IPS DF 4.7 (cell line): ENCODE measurements at regions not wholly inside any gene's neighbourhood (a gene's known extent, or its start where the extent isn't known, plus 50 kb on each side); places are given as distances from the start of the nearest gene placed in this dataset.

Experiments used
- DNase-seq: peaks from one replicate; pipeline ENCODE4 v3.0.0-alpha.2; 2013; ENCODE audit warnings: low spot score; ENCODE audit errors: extremely low read depth

GRCh38 chr12:76259106-76259505, 89.1 kb downstream of the BBS10 start:
- no peak for DNase-seq

- DNase-seq = no peak
Observed at GRCh38 chr12:76256904-76257303, 91.3 kb downstream of the BBS10 start.

- DNase-seq = no peak
Observed at GRCh38 chr12:76256321-76256720, 91.9 kb downstream of the BBS10 start.

GRCh38 chr12:76255692-76256091, 92.5 kb downstream of the BBS10 start:
- no peak for DNase-seq

- DNase-seq = no peak
Observed at GRCh38 chr12:76255281-76255680, 92.9 kb downstream of the BBS10 start.

GRCh38 chr12:76252031-76252430, 96.2 kb downstream of the BBS10 start:
- DNase-seq = no peak

- DNase-seq = no peak
Observed at GRCh38 chr12:76250256-76250655, 98.0 kb downstream of the BBS10 start.

GRCh38 chr12:76249501-76249900, 98.7 kb downstream of the BBS10 start:
- no peak for DNase-seq

GRCh38 chr12:76247992-76248391, 100.2 kb downstream of the BBS10 start:
- DNase-seq = no peak

- no peak for DNase-seq
Observed at GRCh38 chr12:76247026-76247646, 101.1 kb downstream of the BBS10 start.

GRCh38 chr12:76246611-76247010, 101.6 kb downstream of the BBS10 start:
- DNase-seq = no peak

- DNase-seq = no peak
Observed at GRCh38 chr12:76244300-76244699, 103.9 kb downstream of the BBS10 start.

- no peak for DNase-seq
Observed at GRCh38 chr12:76242813-76243550, 105.2 kb downstream of the BBS10 start.

GRCh38 chr12:76241371-76241770, 106.8 kb downstream of the BBS10 start:
- DNase-seq = no peak

- DNase-seq = no peak
Observed at GRCh38 chr12:76240281-76240680, 107.9 kb downstream of the BBS10 start.

- DNase-seq = no peak
Observed at GRCh38 chr12:76238688-76239087, 109.5 kb downstream of the BBS10 start.

GRCh38 chr12:76237086-76237701, 111.0 kb downstream of the BBS10 start:
- no peak for DNase-seq

GRCh38 chr12:76236640-76237039, 111.6 kb downstream of the BBS10 start:
- DNase-seq = no peak

GRCh38 chr12:76234741-76235140, 113.5 kb downstream of the BBS10 start:
- DNase-seq = no peak

GRCh38 chr12:76232013-76232412, 116.2 kb downstream of the BBS10 start:
- no peak for DNase-seq

GRCh38 chr12:76226956-76227355, 121.3 kb downstream of the BBS10 start:
- DNase-seq = no peak

GRCh38 chr12:76226397-76226796, 121.8 kb downstream of the BBS10 start:
- DNase-seq = no peak

- no peak for DNase-seq
Observed at GRCh38 chr12:76223869-76224268, 124.3 kb downstream of the BBS10 start.
